ENCODE measurements at regions not wholly inside any gene's neighbourhood (a gene's known extent, or its start where the extent isn't known, plus 50 kb on each side); places are given as distances from the start of the nearest gene placed in this dataset.

GRCh38 chr14:61116369-61116768, 135.3 kb downstream of the SLC38A6 start:
- TF ChIP-seq CTCF (IDR thresholded peaks at IDR 0.05): no peak
- POLR2A ChIA-PET: no interaction called here

DNA sequence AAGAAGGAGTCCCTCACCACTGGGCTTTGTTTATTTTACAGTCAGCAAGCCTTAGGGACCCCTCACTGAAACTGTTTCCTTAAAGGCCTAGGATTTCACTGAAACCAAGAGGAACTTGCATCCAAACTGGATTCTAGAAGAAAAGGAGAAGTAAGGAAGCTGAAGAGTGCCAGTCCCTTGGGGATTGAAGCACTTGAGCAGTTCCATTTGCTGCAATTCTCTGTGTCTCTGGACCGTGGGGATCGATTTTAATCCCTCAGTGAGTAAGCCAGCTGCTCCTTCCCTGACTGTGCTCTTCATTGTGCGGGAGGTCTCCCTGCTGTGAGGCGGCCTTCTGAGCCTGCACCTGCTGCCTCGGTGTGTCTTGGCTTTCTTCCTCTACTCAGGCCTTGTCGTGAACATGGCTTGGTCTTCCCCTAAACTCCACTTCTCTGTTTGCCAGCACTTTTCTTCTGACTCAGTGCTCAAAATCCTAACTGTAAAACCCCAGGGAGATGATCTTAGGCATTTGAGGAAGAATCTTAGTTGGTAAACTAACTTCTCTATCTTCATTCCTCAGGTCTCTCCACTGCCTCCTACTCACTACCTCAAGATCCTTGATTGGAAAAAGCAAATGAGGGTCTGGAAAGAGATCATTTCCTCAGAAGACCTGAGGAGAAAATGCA, 132.6 kb downstream of the SLC38A6 start:
- Mint-ChIP-seq H3K4me3 (no peak overlapping the region), H3K4me1 (ENCODE audit: low read depth) (no peaks in the 10 kb centered on the region), H3K9me3 (peaks cover 16% of the 10 kb centered on the region), H3K27me3 (peaks cover 3% of the 10 kb centered on the region), H3K27ac (no peak overlapping the region), H3K36me3 (ENCODE audit: low read depth) (no peaks in the 10 kb centered on the region)
- ATAC-seq (no peak), DNase-seq (no peak)
- intact Hi-C loops (cut with micrococcal nuclease): no loop called here
- ChIA-PET POLR2A (no interaction called here), CTCF (no interaction called here)
- TF ChIP-seq CTCF (IDR thresholded peaks at IDR 0.05): no peak

More at GRCh38 chr14:61116369-61116768, 135.3 kb downstream of the SLC38A6 start:
- H3K36me3 Mint-ChIP-seq (ENCODE audit: low read depth): no peaks in the 10 kb centered on the region
- no peak overlapping the region for H3K27ac Mint-ChIP-seq
- no peak for DNase-seq
- H3K27me3 Mint-ChIP-seq: no peaks in the 10 kb centered on the region
- intact Hi-C loops (cut with micrococcal nuclease): no loop called here
- no peaks in the 10 kb centered on the region for H3K4me1 Mint-ChIP-seq (ENCODE audit: low read depth)
- ATAC-seq: no peak
- no peak overlapping the region for H3K4me3 Mint-ChIP-seq
- CTCF ChIA-PET: no interaction called here
- H3K9me3 Mint-ChIP-seq: peaks cover 18% of the 10 kb centered on the region

- POLR2A ChIA-PET: no interaction called here
- H3K4me3 Mint-ChIP-seq: no peak overlapping the region
These were observed 131.5 kb downstream of the SLC38A6 start for GRCh38 chr14:61112506-61112905.

GRCh38 chr14:61111731-61112130, 130.7 kb downstream of the SLC38A6 start:
- intact Hi-C loops (cut with micrococcal nuclease): no loop called here

More at GRCh38 chr14:61112506-61112905, 131.5 kb downstream of the SLC38A6 start:
- ATAC-seq: no peak
- no peaks in the 10 kb centered on the region for H3K36me3 Mint-ChIP-seq (ENCODE audit: low read depth)
- no peaks in the 10 kb centered on the region for H3K4me1 Mint-ChIP-seq (ENCODE audit: low read depth)
- H3K27ac Mint-ChIP-seq: no peak overlapping the region
- intact Hi-C loops (cut with micrococcal nuclease): no loop called here
- CTCF ChIA-PET: no interaction called here
- TF ChIP-seq CTCF (IDR thresholded peaks at IDR 0.05): no peak
- no peak for DNase-seq
- H3K27me3 Mint-ChIP-seq: peaks cover 3% of the 10 kb centered on the region
- H3K9me3 Mint-ChIP-seq: peaks cover 16% of the 10 kb centered on the region

More at GRCh38 chr14:61111731-61112130, 130.7 kb downstream of the SLC38A6 start:
- Mint-ChIP-seq H3K27me3 (peaks cover 3% of the 10 kb centered on the region), H3K4me3 (no peak overlapping the region), H3K9me3 (peaks cover 16% of the 10 kb centered on the region), H3K27ac (no peak overlapping the region), H3K36me3 (ENCODE audit: low read depth) (no peaks in the 10 kb centered on the region), H3K4me1 (ENCODE audit: low read depth) (no peaks in the 10 kb centered on the region)
- ChIA-PET CTCF (no interaction called here), POLR2A (no interaction called here)
- no peak for TF ChIP-seq CTCF (IDR thresholded peaks at IDR 0.05)
- DNase-seq (no peak), ATAC-seq (no peak)

All from activated CD8-positive, alpha-beta T cell treated with anti-CD3 and anti-CD28 coated beads for 36 hours (primary cell).